SK-N-SH (cell line): ENCODE measurements at regions not wholly inside any gene's neighbourhood (a gene's known extent, or its start where the extent isn't known, plus 50 kb on each side); places are given as distances from the start of the nearest gene placed in this dataset.
"Not testable (repeated sequence)": the region's sequence is repeated elsewhere in the genome, so short reads cannot be mapped to it uniquely, and the experiment has no call there.

ENCODE experiments used
- CTCF ChIA-PET: fragments of 300-600, 350-600 bp; formaldehyde crosslinking; extraction: SDS; loops from one replicate; lab custom pipeline; 2021; lab: Yijun Ruan, JAX
- POLR2A ChIA-PET: fragments of 350-600 bp; sonication (Branson Sonifier 250); formaldehyde crosslinking; extraction: SDS; loops from one replicate; lab custom pipeline; 2020; ENCODE audit warnings: antibody characterized with exemption, inconsistent platforms; lab: Yijun Ruan, JAX
- DNase-seq: peaks from one replicate; pipeline ENCODE4 v3.0.0; 2012
- H2AFZ ChIP-seq: fragments of 200-600 bp; sonication (generic); 2 replicates; pipeline ENCODE4 v1.8.1; 2016; ENCODE audit warnings: antibody characterized with exemption, mild to moderate bottlenecking, low read depth
- H3F3A ChIP-seq: fragments of 200-600 bp; sonication (generic); replicated peaks from 2 replicates; pipeline ENCODE3; 2016; ENCODE audit warnings: antibody characterized with exemption, mild to moderate bottlenecking; ENCODE audit not compliant: insufficient read depth
- H3K27ac ChIP-seq, 2 experiments: fragments of 200-500 bp in 1 of 2; fragments of 200-600 bp in 1 of 2; sonication (Bioruptor generic) in 1 of 2; sonication (generic), shearing (Covaris generic) in 1 of 2; 2 replicates each; pipeline versions ENCODE4 v1.5.1 to v1.6.1; 2014 to 2016; ENCODE audit warnings: low read depth in 2 of 2, inconsistent platforms in 1 of 2, low read length in 1 of 2, mild to moderate bottlenecking in 1 of 2, mixed read lengths in 1 of 2
- H3K27me3 ChIP-seq: fragments of 200-600 bp; sonication (generic), shearing (Covaris generic); 2 replicates; pipeline ENCODE4 v1.6.1; 2016; ENCODE audit warnings: mixed run types; ENCODE audit not compliant: insufficient read depth
- H3K36me3 ChIP-seq, 2 experiments: fragments of 200-500 bp in 1 of 2; fragments of 200-600 bp in 1 of 2; sonication (Bioruptor generic) in 1 of 2; sonication (generic) in 1 of 2; replicated peaks in 1 of 2; 2 replicates each; pipeline versions ENCODE3 to v1.5.1; 2014 to 2016; ENCODE audit warnings: low read length in 1 of 2, mild to moderate bottlenecking in 1 of 2; ENCODE audit not compliant: insufficient read depth in 2 of 2, control insufficient read depth in 1 of 2
- H3K4me1 ChIP-seq, 2 experiments: fragments of 200-500 bp in 1 of 2; fragments of 200-600 bp in 1 of 2; sonication (Bioruptor generic) in 1 of 2; sonication (generic), shearing (Covaris generic) in 1 of 2; 2 replicates each; pipeline versions ENCODE4 v1.5.1 to v1.6.1; 2014 to 2016; ENCODE audit warnings: low read depth in 1 of 2, low read length in 1 of 2, mixed run types in 1 of 2; ENCODE audit not compliant: insufficient read depth in 2 of 2, control insufficient read depth in 1 of 2
- H3K4me2 ChIP-seq: fragments of 200-600 bp; sonication (generic), shearing (Covaris generic); 2 replicates; pipeline ENCODE4 v1.6.1; 2017; ENCODE audit warnings: mixed run types
- H3K4me3 ChIP-seq, 2 experiments: fragments of 200-500 bp in 1 of 2; fragments of 200-600 bp in 1 of 2; sonication (Bioruptor generic) in 1 of 2; sonication (generic), shearing (Covaris generic) in 1 of 2; 2 replicates each; pipeline versions ENCODE4 v1.5.1 to v1.8.1; 2014 to 2016; ENCODE audit warnings: low read depth in 2 of 2, inconsistent platforms in 1 of 2, low read length in 1 of 2, mild to moderate bottlenecking in 1 of 2, mixed read lengths in 1 of 2, moderate library complexity in 1 of 2
- H3K79me2 ChIP-seq: fragments of 200-600 bp; sonication (generic); 2 replicates; pipeline ENCODE4 v1.8.1; 2017; ENCODE audit warnings: mild to moderate bottlenecking; ENCODE audit not compliant: insufficient read depth
- H3K9ac ChIP-seq: fragments of 200-600 bp; sonication (generic); 2 replicates; pipeline ENCODE4 v1.6.1; 2017; ENCODE audit warnings: mixed run types
- H3K9me2 ChIP-seq: fragments of 200-600 bp; sonication (generic); 2 replicates; pipeline ENCODE4 v1.6.1; 2017; ENCODE audit warnings: mixed run types
- H3K9me3 ChIP-seq: fragments of 200-600 bp; sonication (generic); 2 replicates; pipeline ENCODE4 v1.6.1; 2017; ENCODE audit warnings: mixed run types, mild to moderate bottlenecking, moderate library complexity
- H4K20me1 ChIP-seq: fragments of 200-600 bp; sonication (generic); 2 replicates; pipeline ENCODE4 v1.6.1; 2017; ENCODE audit warnings: mild to moderate bottlenecking, mixed run types; ENCODE audit not compliant: insufficient read depth
- CHD2 ChIP-seq: fragments of 150-350 bp; IDR thresholded peaks from 2 replicates; pipeline ENCODE4 v1.6.1; 2018; ENCODE audit warnings: low read length; ENCODE audit not compliant: partially characterized antibody
- ELF1 ChIP-seq: IDR thresholded peaks from 2 replicates; pipeline ENCODE4 v1.4.0; 2012
- EP300 ChIP-seq, 2 experiments: IDR thresholded peaks; 2 replicates each; pipeline versions ENCODE4 v1.4.0 to v1.6.1; 2012; ENCODE audit warnings: borderline replicate concordance in 1 of 2, low read depth in 1 of 2, low read length in 1 of 2
- EZH2phosphoT487 ChIP-seq: fragments of 200-600 bp; sonication (generic); IDR thresholded peaks from 2 replicates; pipeline ENCODE4 v1.6.1; 2017; ENCODE audit warnings: low read depth, mixed run types, mild to moderate bottlenecking, antibody characterized with exemption, moderate library complexity, borderline replicate concordance
- FOXJ3 ChIP-seq: sonication (generic); formaldehyde crosslinking; IDR thresholded peaks from 2 replicates; pipeline ENCODE4 v1.5.1; 2020; ENCODE audit warnings: mild to moderate bottlenecking, missing genetic modification reagents
- FOXM1 ChIP-seq: IDR thresholded peaks from 2 replicates; pipeline ENCODE4 v1.4.0; 2012; ENCODE audit warnings: low read depth, mild to moderate bottlenecking
- GABPA ChIP-seq: IDR thresholded peaks from 2 replicates; pipeline ENCODE4 v1.4.0; 2012; ENCODE audit warnings: low read depth, mild to moderate bottlenecking
- GATA2 ChIP-seq: sonication (generic); formaldehyde crosslinking; IDR thresholded peaks from 2 replicates; pipeline ENCODE4 v1.5.0; 2020; ENCODE audit warnings: mild to moderate bottlenecking, missing genetic modification reagents
- IRF3 ChIP-seq: fragments of 150-350 bp; IDR thresholded peaks from 2 replicates; pipeline ENCODE4 v1.6.1; 2016; ENCODE audit warnings: mild to moderate bottlenecking, low read depth, low read length
- JUND ChIP-seq: IDR thresholded peaks from 2 replicates; pipeline ENCODE4 v1.4.0; 2012
- MAX ChIP-seq: IDR thresholded peaks from 2 replicates; pipeline ENCODE4 v1.4.0; 2012; ENCODE audit warnings: low read depth
- MXI1 ChIP-seq: IDR thresholded peaks from 2 replicates; pipeline ENCODE4 v1.6.1; 2012; ENCODE audit warnings: mild to moderate bottlenecking, low read depth, low read length, improper control_type of control experiment
- RAD21 ChIP-seq: IDR thresholded peaks from 2 replicates; pipeline ENCODE4 v1.6.1; 2012; ENCODE audit warnings: mild to moderate bottlenecking, low read length
- RCOR1 ChIP-seq: fragments of 150-350 bp; IDR thresholded peaks from 2 replicates; pipeline ENCODE4 v1.6.1; 2017; ENCODE audit warnings: antibody characterized with exemption, low read length
- RFX5 ChIP-seq: IDR thresholded peaks from 2 replicates; pipeline ENCODE4 v1.6.1; 2012; ENCODE audit warnings: mild to moderate bottlenecking, improper control_type of control experiment, low read length
- RXRA ChIP-seq: IDR thresholded peaks from 2 replicates; pipeline ENCODE4 v1.4.0; 2012; ENCODE audit warnings: low read depth, mild to moderate bottlenecking, borderline replicate concordance
- SIN3A ChIP-seq: IDR thresholded peaks from 2 replicates; pipeline ENCODE4 v1.6.1; 2012; ENCODE audit warnings: low read depth, mild to moderate bottlenecking, low read length, moderate library complexity, borderline replicate concordance
- TCF12 ChIP-seq: IDR thresholded peaks from 2 replicates; pipeline ENCODE4 v1.4.0; 2012
- TEAD4 ChIP-seq: IDR thresholded peaks from 2 replicates; pipeline ENCODE4 v1.4.0; 2012; ENCODE audit warnings: mild to moderate bottlenecking, borderline replicate concordance; ENCODE audit not compliant: insufficient read depth
- WGBS: methylation state at CpG from one replicate; pipeline ENCODE4 v1.1.6; 2017; ENCODE audit warnings: low lambda C conversion rate; 5-methylcytosine and 5-hydroxymethylcytosine counted together

GRCh38 chr10:56096226-56096517 lies 264.9 kb downstream of the ZWINT start:
- no peak for DNase-seq
- WGBS, result 7% methylated on average over 2 of the region's 2 CpGs
- no peak for TF ChIP-seq RXRA
- TF ChIP-seq, all 33 proteins: peak for 0
- Histone ChIP-seq H3F3A (no peaks in the 10 kb centered on the region), H3K79me2 (no peaks in the 10 kb centered on the region), H3K27me3 (no peaks in the 10 kb centered on the region), H3K9me2 (no peaks in the 10 kb centered on the region), H2AFZ (no peak overlapping the region), H3K36me3 (no peaks in the 10 kb centered on the region), H4K20me1 (no peaks in the 10 kb centered on the region), H3K9me3 (no peaks in the 10 kb centered on the region), H3K9ac (no peak overlapping the region), H3K4me3 (no peak overlapping the region), H3K27ac (no peak overlapping the region), H3K4me1 (no peaks in the 10 kb centered on the region; a peak in 1 of 4 replicates), H3K4me2 (no peak overlapping the region)
- ChIA-PET CTCF (no interaction called here), POLR2A (no interaction called here)

GRCh38 chr10:56095506-56096225 lies 265.4 kb downstream of the ZWINT start:
- 0 out of 2 replicates have a peak, but pooled peaks have one; percentile 20 for TF ChIP-seq GATA2 (CRISPR knock-in tag)
- no peak for TF ChIP-seq RAD21
- TF ChIP-seq FOXM1, result no peak
- CTCF ChIA-PET, result no interaction called here
- H2AFZ ChIP-seq, result no peak overlapping the region
- no peak overlapping the region for H3K27ac ChIP-seq
- WGBS, result 9% methylated on average over 9 of the region's 16 CpGs
- H3K79me2 ChIP-seq, result no peaks in the 10 kb centered on the region
- no peaks in the 10 kb centered on the region; a peak in 1 of 4 replicates for H3K4me1 ChIP-seq
- no peak overlapping the region for H3K9ac ChIP-seq
- no peaks in the 10 kb centered on the region for H4K20me1 ChIP-seq
- no peak overlapping the region for H3K4me2 ChIP-seq
- no peak for DNase-seq
- no peaks in the 10 kb centered on the region for H3K27me3 ChIP-seq
- no peak overlapping the region for H3K4me3 ChIP-seq
- POLR2A ChIA-PET, result no interaction called here
- H3K9me2 ChIP-seq, result no peaks in the 10 kb centered on the region
- no peaks in the 10 kb centered on the region for H3K9me3 ChIP-seq
- no peaks in the 10 kb centered on the region for H3F3A ChIP-seq
- no peaks in the 10 kb centered on the region for H3K36me3 ChIP-seq

GRCh38 chr10:56093645-56094044 lies 267.4 kb downstream of the ZWINT start:
- H3K27me3 ChIP-seq, CTCF ChIA-PET, H4K20me1 ChIP-seq, H3K9ac ChIP-seq, H3K4me1 ChIP-seq, H3K9me3 ChIP-seq, H3K36me3 ChIP-seq, H2AFZ ChIP-seq, DNase-seq, POLR2A ChIA-PET, H3F3A ChIP-seq, H3K27ac ChIP-seq, H3K4me2 ChIP-seq, H3K4me3 ChIP-seq, H3K9me2 ChIP-seq, H3K79me2 ChIP-seq: not testable (repeated sequence)

- H3K36me3 ChIP-seq, result no peaks in the 10 kb centered on the region
- no peaks in the 10 kb centered on the region for H3K79me2 ChIP-seq
- no peak overlapping the region for H3K9ac ChIP-seq
- no peaks in the 10 kb centered on the region for H3K9me2 ChIP-seq
- CTCF ChIA-PET, result no interaction called here
- H3F3A ChIP-seq, result no peaks in the 10 kb centered on the region
- H3K4me2 ChIP-seq, result no peak overlapping the region
- H3K4me1 ChIP-seq, result no peaks in the 10 kb centered on the region; a peak in 1 of 4 replicates
- no peaks in the 10 kb centered on the region for H3K9me3 ChIP-seq
- TF ChIP-seq EP300 (IDR thresholded peaks at IDR 0.05; ENCODE audit: borderline replicate concordance in 1 of 2, low read depth in 1 of 2, low read length in 1 of 2), result no peak
- TF ChIP-seq GABPA, result no peak
- TF ChIP-seq IRF3, result no peak
- TF ChIP-seq RFX5, result no peak
- TF ChIP-seq FOXJ3 (CRISPR knock-in tag), result no peak
- TF ChIP-seq MAX, result no peak
- no peak for TF ChIP-seq MXI1
- TF ChIP-seq FOXM1, result no peak
- no peak for TF ChIP-seq TCF12
- TF ChIP-seq ELF1, result no peak
- no peak for TF ChIP-seq EZH2phosphoT487
- no peak for TF ChIP-seq CHD2
- TF ChIP-seq TEAD4, result no peak
- TF ChIP-seq RAD21, result no peak
- no peak for TF ChIP-seq SIN3A
- TF ChIP-seq RCOR1, result no peak
- TF ChIP-seq JUND, result no peak
- TF ChIP-seq, all 33 proteins: peak for 0
- no peaks in the 10 kb centered on the region for H4K20me1 ChIP-seq
- H3K27ac ChIP-seq, result no peak overlapping the region
- no peaks in the 10 kb centered on the region for H3K27me3 ChIP-seq
- DNase-seq, result no peak
- H2AFZ ChIP-seq, result no peak overlapping the region
- H3K4me3 ChIP-seq, result no peak overlapping the region
- POLR2A ChIA-PET, result no interaction called here
These were observed 269.2 kb downstream of the ZWINT start for GRCh38 chr10:56091872-56092271.
